SK-N-SH (cell line): ENCODE measurements at regions not wholly inside any gene's neighbourhood (a gene's known extent, or its start where the extent isn't known, plus 50 kb on each side); places are given as distances from the start of the nearest gene placed in this dataset.

ENCODE experiments used
- CTCF ChIA-PET: fragments of 300-600, 350-600 bp; formaldehyde crosslinking; extraction: SDS; loops from one replicate; lab custom pipeline; 2021; lab: Yijun Ruan, JAX
- POLR2A ChIA-PET: fragments of 350-600 bp; sonication (Branson Sonifier 250); formaldehyde crosslinking; extraction: SDS; loops from one replicate; lab custom pipeline; 2020; ENCODE audit warnings: antibody characterized with exemption, inconsistent platforms; lab: Yijun Ruan, JAX
- DNase-seq: peaks from one replicate; pipeline ENCODE4 v3.0.0; 2012
- H2AFZ ChIP-seq: fragments of 200-600 bp; sonication (generic); 2 replicates; pipeline ENCODE4 v1.8.1; 2016; ENCODE audit warnings: antibody characterized with exemption, mild to moderate bottlenecking, low read depth
- H3F3A ChIP-seq: fragments of 200-600 bp; sonication (generic); replicated peaks from 2 replicates; pipeline ENCODE3; 2016; ENCODE audit warnings: antibody characterized with exemption, mild to moderate bottlenecking; ENCODE audit not compliant: insufficient read depth
- H3K27ac ChIP-seq, 2 experiments: fragments of 200-500 bp in 1 of 2; fragments of 200-600 bp in 1 of 2; sonication (Bioruptor generic) in 1 of 2; sonication (generic), shearing (Covaris generic) in 1 of 2; 2 replicates each; pipeline versions ENCODE4 v1.5.1 to v1.6.1; 2014 to 2016; ENCODE audit warnings: low read depth in 2 of 2, inconsistent platforms in 1 of 2, low read length in 1 of 2, mild to moderate bottlenecking in 1 of 2, mixed read lengths in 1 of 2
- H3K27me3 ChIP-seq: fragments of 200-600 bp; sonication (generic), shearing (Covaris generic); 2 replicates; pipeline ENCODE4 v1.6.1; 2016; ENCODE audit warnings: mixed run types; ENCODE audit not compliant: insufficient read depth
- H3K36me3 ChIP-seq, 2 experiments: fragments of 200-500 bp in 1 of 2; fragments of 200-600 bp in 1 of 2; sonication (Bioruptor generic) in 1 of 2; sonication (generic) in 1 of 2; replicated peaks in 1 of 2; 2 replicates each; pipeline versions ENCODE3 to v1.5.1; 2014 to 2016; ENCODE audit warnings: low read length in 1 of 2, mild to moderate bottlenecking in 1 of 2; ENCODE audit not compliant: insufficient read depth in 2 of 2, control insufficient read depth in 1 of 2
- H3K4me1 ChIP-seq, 2 experiments: fragments of 200-500 bp in 1 of 2; fragments of 200-600 bp in 1 of 2; sonication (Bioruptor generic) in 1 of 2; sonication (generic), shearing (Covaris generic) in 1 of 2; 2 replicates each; pipeline versions ENCODE4 v1.5.1 to v1.6.1; 2014 to 2016; ENCODE audit warnings: low read depth in 1 of 2, low read length in 1 of 2, mixed run types in 1 of 2; ENCODE audit not compliant: insufficient read depth in 2 of 2, control insufficient read depth in 1 of 2
- H3K4me2 ChIP-seq: fragments of 200-600 bp; sonication (generic), shearing (Covaris generic); 2 replicates; pipeline ENCODE4 v1.6.1; 2017; ENCODE audit warnings: mixed run types
- H3K4me3 ChIP-seq, 2 experiments: fragments of 200-500 bp in 1 of 2; fragments of 200-600 bp in 1 of 2; sonication (Bioruptor generic) in 1 of 2; sonication (generic), shearing (Covaris generic) in 1 of 2; 2 replicates each; pipeline versions ENCODE4 v1.5.1 to v1.8.1; 2014 to 2016; ENCODE audit warnings: low read depth in 2 of 2, inconsistent platforms in 1 of 2, low read length in 1 of 2, mild to moderate bottlenecking in 1 of 2, mixed read lengths in 1 of 2, moderate library complexity in 1 of 2
- H3K79me2 ChIP-seq: fragments of 200-600 bp; sonication (generic); 2 replicates; pipeline ENCODE4 v1.8.1; 2017; ENCODE audit warnings: mild to moderate bottlenecking; ENCODE audit not compliant: insufficient read depth
- H3K9ac ChIP-seq: fragments of 200-600 bp; sonication (generic); 2 replicates; pipeline ENCODE4 v1.6.1; 2017; ENCODE audit warnings: mixed run types
- H3K9me2 ChIP-seq: fragments of 200-600 bp; sonication (generic); 2 replicates; pipeline ENCODE4 v1.6.1; 2017; ENCODE audit warnings: mixed run types
- H3K9me3 ChIP-seq: fragments of 200-600 bp; sonication (generic); 2 replicates; pipeline ENCODE4 v1.6.1; 2017; ENCODE audit warnings: mixed run types, mild to moderate bottlenecking, moderate library complexity
- H4K20me1 ChIP-seq: fragments of 200-600 bp; sonication (generic); 2 replicates; pipeline ENCODE4 v1.6.1; 2017; ENCODE audit warnings: mild to moderate bottlenecking, mixed run types; ENCODE audit not compliant: insufficient read depth
- ELF1 ChIP-seq: IDR thresholded peaks from 2 replicates; pipeline ENCODE4 v1.4.0; 2012
- EP300 ChIP-seq, 2 experiments: IDR thresholded peaks; 2 replicates each; pipeline versions ENCODE4 v1.4.0 to v1.6.1; 2012; ENCODE audit warnings: borderline replicate concordance in 1 of 2, low read depth in 1 of 2, low read length in 1 of 2
- EZH2phosphoT487 ChIP-seq: fragments of 200-600 bp; sonication (generic); IDR thresholded peaks from 2 replicates; pipeline ENCODE4 v1.6.1; 2017; ENCODE audit warnings: low read depth, mixed run types, mild to moderate bottlenecking, antibody characterized with exemption, moderate library complexity, borderline replicate concordance
- FOSL2 ChIP-seq: IDR thresholded peaks from 2 replicates; pipeline ENCODE4 v1.4.0; 2012; ENCODE audit warnings: low read depth, mild to moderate bottlenecking, moderate library complexity, borderline replicate concordance
- FOXJ3 ChIP-seq: sonication (generic); formaldehyde crosslinking; IDR thresholded peaks from 2 replicates; pipeline ENCODE4 v1.5.1; 2020; ENCODE audit warnings: mild to moderate bottlenecking, missing genetic modification reagents
- FOXM1 ChIP-seq: IDR thresholded peaks from 2 replicates; pipeline ENCODE4 v1.4.0; 2012; ENCODE audit warnings: low read depth, mild to moderate bottlenecking
- GABPA ChIP-seq: IDR thresholded peaks from 2 replicates; pipeline ENCODE4 v1.4.0; 2012; ENCODE audit warnings: low read depth, mild to moderate bottlenecking
- GATA2 ChIP-seq: sonication (generic); formaldehyde crosslinking; IDR thresholded peaks from 2 replicates; pipeline ENCODE4 v1.5.0; 2020; ENCODE audit warnings: mild to moderate bottlenecking, missing genetic modification reagents
- MXI1 ChIP-seq: IDR thresholded peaks from 2 replicates; pipeline ENCODE4 v1.6.1; 2012; ENCODE audit warnings: mild to moderate bottlenecking, low read depth, low read length, improper control_type of control experiment
- NFIC ChIP-seq: IDR thresholded peaks from 2 replicates; pipeline ENCODE4 v1.4.0; 2012; ENCODE audit warnings: borderline replicate concordance
- POLR2AphosphoS5 ChIP-seq: IDR thresholded peaks from 2 replicates; pipeline ENCODE4 v1.6.1; 2012; ENCODE audit warnings: low read depth, low read length
- RAD21 ChIP-seq: IDR thresholded peaks from 2 replicates; pipeline ENCODE4 v1.6.1; 2012; ENCODE audit warnings: mild to moderate bottlenecking, low read length
- RFX5 ChIP-seq: IDR thresholded peaks from 2 replicates; pipeline ENCODE4 v1.6.1; 2012; ENCODE audit warnings: mild to moderate bottlenecking, improper control_type of control experiment, low read length
- RXRA ChIP-seq: IDR thresholded peaks from 2 replicates; pipeline ENCODE4 v1.4.0; 2012; ENCODE audit warnings: low read depth, mild to moderate bottlenecking, borderline replicate concordance
- TCF12 ChIP-seq: IDR thresholded peaks from 2 replicates; pipeline ENCODE4 v1.4.0; 2012
- YY1 ChIP-seq: IDR thresholded peaks from 2 replicates; pipeline ENCODE4 v1.4.0; 2012; ENCODE audit warnings: low read depth, mild to moderate bottlenecking
- WGBS: methylation state at CpG from one replicate; pipeline ENCODE4 v1.1.6; 2017; ENCODE audit warnings: low lambda C conversion rate; 5-methylcytosine and 5-hydroxymethylcytosine counted together
- TF ChIP-seq, protein P1 (sequence below): IDR thresholded peaks from 2 replicates; pipeline ENCODE4 v1.4.0; 2012; ENCODE audit warnings: low read depth, borderline replicate concordance
- TF ChIP-seq, protein P2 (sequence below): fragments of 200-600 bp; sonication (generic); IDR thresholded peaks from 2 replicates; pipeline ENCODE4 v1.6.1; 2017; ENCODE audit warnings: antibody characterized with exemption, mild to moderate bottlenecking, moderate library complexity
- TF ChIP-seq, protein P3 (sequence below): fragments of 150-350 bp; IDR thresholded peaks from 2 replicates; pipeline ENCODE4 v1.6.1; 2017; ENCODE audit warnings: antibody characterized with exemption, low read length, low read depth, borderline replicate concordance
- TF ChIP-seq, protein P4 (sequence below): IDR thresholded peaks from 2 replicates; pipeline ENCODE4 v1.6.1; 2012; ENCODE audit warnings: mild to moderate bottlenecking, low read depth, low read length, moderate library complexity
- TF ChIP-seq, protein P5 (sequence below): IDR thresholded peaks from 2 replicates; pipeline ENCODE4 v1.4.0; 2012; ENCODE audit warnings: low read depth, borderline replicate concordance
- TF ChIP-seq, protein P6 (sequence below): IDR thresholded peaks from 2 replicates; pipeline ENCODE4; 2012

DNA sequence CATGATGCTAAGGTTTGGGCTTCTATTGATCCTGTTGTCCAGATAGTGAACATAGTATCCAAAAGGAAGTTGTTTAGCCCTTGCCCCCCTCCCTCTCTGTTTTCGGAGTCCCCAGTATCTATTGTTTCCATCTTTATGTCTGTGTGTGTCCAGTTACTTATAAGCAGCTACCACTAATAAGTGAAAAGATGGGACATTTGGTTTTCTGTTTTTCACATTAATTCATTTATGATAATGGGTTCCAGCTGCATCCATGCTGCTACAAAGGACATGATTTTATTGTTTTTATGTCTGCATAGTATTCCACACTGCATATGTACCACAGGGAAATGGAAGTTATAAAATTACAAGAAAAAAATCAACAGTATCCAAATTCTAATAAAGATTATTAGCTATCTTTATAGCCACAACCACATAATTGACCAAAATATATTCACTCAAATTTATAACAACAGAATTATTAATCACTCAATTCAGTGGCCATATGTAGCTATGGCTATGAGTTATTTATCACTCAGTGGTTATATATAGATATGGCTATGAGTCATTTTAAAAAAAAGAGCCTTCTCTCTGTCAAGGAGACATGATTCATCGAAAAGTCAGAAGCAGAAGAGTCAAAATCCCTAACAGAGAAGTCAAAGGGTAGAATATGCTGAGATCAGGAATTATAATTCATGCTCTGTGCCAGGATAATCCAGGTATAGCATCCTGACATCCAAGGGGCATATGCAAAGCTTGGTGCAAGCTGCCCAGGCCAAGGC lies 367.5 kb downstream of the DEPDC1B start:
- Histone ChIP-seq H3K4me2 (peak overlapping the region; percentile 45; the same call in 1 of the 2 replicates), H2AFZ (no peak overlapping the region), H3K9me3 (no peaks in the 10 kb centered on the region), H3K4me1 (peaks cover 7 to 17% of the 10 kb centered on the region in 2 experiments), H3K79me2 (no peaks in the 10 kb centered on the region), H3K27ac (peak overlapping the region in 1 of 2 experiments; percentile 78; a peak in 3 of 4 replicates), H3F3A (peaks cover 22% of the 10 kb centered on the region), H3K36me3 (no peaks in the 10 kb centered on the region), H3K4me3 (no peak overlapping the region), H3K9me2 (no peaks in the 10 kb centered on the region), H3K27me3 (no peaks in the 10 kb centered on the region), H4K20me1 (no peaks in the 10 kb centered on the region), H3K9ac (peak overlapping the region; percentile 26; the same call in 1 of the 2 replicates)
- WGBS: 13% methylated on average over 2 of the region's 2 CpGs
- DNase-seq: peak; percentile 22
- POLR2A ChIA-PET: no interaction called here
- CTCF ChIA-PET: interaction anchor here (0.6 to 2.1 kb wide), 7 partner anchors 8 to 820 kb away, joined by 3 to 8 read pairs (median 3); no protein-coding TSS in a partner anchor
- TF ChIP-seq RFX5: no peak
- TF ChIP-seq, protein P1, sequence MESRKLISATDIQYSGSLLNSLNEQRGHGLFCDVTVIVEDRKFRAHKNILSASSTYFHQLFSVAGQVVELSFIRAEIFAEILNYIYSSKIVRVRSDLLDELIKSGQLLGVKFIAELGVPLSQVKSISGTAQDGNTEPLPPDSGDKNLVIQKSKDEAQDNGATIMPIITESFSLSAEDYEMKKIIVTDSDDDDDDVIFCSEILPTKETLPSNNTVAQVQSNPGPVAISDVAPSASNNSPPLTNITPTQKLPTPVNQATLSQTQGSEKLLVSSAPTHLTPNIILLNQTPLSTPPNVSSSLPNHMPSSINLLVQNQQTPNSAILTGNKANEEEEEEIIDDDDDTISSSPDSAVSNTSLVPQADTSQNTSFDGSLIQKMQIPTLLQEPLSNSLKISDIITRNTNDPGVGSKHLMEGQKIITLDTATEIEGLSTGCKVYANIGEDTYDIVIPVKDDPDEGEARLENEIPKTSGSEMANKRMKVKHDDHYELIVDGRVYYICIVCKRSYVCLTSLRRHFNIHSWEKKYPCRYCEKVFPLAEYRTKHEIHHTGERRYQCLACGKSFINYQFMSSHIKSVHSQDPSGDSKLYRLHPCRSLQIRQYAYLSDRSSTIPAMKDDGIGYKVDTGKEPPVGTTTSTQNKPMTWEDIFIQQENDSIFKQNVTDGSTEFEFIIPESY: 0 out of 2 replicates have a peak, but pooled peaks have one; percentile 40
- no peak for TF ChIP-seq FOXJ3 (CRISPR knock-in tag)
- TF ChIP-seq EP300 (IDR thresholded peaks at IDR 0.05; ENCODE audit: borderline replicate concordance in 1 of 2, low read depth in 1 of 2, low read length in 1 of 2): peak; percentile 71 to 89
- TF ChIP-seq GABPA: no peak
- TF ChIP-seq ELF1: no peak
- TF ChIP-seq, protein P2, sequence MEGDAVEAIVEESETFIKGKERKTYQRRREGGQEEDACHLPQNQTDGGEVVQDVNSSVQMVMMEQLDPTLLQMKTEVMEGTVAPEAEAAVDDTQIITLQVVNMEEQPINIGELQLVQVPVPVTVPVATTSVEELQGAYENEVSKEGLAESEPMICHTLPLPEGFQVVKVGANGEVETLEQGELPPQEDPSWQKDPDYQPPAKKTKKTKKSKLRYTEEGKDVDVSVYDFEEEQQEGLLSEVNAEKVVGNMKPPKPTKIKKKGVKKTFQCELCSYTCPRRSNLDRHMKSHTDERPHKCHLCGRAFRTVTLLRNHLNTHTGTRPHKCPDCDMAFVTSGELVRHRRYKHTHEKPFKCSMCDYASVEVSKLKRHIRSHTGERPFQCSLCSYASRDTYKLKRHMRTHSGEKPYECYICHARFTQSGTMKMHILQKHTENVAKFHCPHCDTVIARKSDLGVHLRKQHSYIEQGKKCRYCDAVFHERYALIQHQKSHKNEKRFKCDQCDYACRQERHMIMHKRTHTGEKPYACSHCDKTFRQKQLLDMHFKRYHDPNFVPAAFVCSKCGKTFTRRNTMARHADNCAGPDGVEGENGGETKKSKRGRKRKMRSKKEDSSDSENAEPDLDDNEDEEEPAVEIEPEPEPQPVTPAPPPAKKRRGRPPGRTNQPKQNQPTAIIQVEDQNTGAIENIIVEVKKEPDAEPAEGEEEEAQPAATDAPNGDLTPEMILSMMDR: no peak
- TF ChIP-seq YY1: no peak
- TF ChIP-seq RXRA: peak; percentile 66; the same call in 1 of the 2 replicates
- no peak for TF ChIP-seq EZH2phosphoT487
- TF ChIP-seq, protein P3, sequence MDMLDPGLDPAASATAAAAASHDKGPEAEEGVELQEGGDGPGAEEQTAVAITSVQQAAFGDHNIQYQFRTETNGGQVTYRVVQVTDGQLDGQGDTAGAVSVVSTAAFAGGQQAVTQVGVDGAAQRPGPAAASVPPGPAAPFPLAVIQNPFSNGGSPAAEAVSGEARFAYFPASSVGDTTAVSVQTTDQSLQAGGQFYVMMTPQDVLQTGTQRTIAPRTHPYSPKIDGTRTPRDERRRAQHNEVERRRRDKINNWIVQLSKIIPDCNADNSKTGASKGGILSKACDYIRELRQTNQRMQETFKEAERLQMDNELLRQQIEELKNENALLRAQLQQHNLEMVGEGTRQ: no peak
- TF ChIP-seq POLR2AphosphoS5: peak; percentile 48; the same call in 1 of the 2 replicates
- TF ChIP-seq NFIC: peak; percentile 45; the same call in 1 of the 2 replicates
- TF ChIP-seq RAD21: no peak
- peak; percentile 86 for TF ChIP-seq TCF12
- TF ChIP-seq GATA2 (CRISPR knock-in tag): peak; percentile 32; the same call in 1 of the 2 replicates
- TF ChIP-seq FOSL2: peak; percentile 94
- TF ChIP-seq, protein P4, sequence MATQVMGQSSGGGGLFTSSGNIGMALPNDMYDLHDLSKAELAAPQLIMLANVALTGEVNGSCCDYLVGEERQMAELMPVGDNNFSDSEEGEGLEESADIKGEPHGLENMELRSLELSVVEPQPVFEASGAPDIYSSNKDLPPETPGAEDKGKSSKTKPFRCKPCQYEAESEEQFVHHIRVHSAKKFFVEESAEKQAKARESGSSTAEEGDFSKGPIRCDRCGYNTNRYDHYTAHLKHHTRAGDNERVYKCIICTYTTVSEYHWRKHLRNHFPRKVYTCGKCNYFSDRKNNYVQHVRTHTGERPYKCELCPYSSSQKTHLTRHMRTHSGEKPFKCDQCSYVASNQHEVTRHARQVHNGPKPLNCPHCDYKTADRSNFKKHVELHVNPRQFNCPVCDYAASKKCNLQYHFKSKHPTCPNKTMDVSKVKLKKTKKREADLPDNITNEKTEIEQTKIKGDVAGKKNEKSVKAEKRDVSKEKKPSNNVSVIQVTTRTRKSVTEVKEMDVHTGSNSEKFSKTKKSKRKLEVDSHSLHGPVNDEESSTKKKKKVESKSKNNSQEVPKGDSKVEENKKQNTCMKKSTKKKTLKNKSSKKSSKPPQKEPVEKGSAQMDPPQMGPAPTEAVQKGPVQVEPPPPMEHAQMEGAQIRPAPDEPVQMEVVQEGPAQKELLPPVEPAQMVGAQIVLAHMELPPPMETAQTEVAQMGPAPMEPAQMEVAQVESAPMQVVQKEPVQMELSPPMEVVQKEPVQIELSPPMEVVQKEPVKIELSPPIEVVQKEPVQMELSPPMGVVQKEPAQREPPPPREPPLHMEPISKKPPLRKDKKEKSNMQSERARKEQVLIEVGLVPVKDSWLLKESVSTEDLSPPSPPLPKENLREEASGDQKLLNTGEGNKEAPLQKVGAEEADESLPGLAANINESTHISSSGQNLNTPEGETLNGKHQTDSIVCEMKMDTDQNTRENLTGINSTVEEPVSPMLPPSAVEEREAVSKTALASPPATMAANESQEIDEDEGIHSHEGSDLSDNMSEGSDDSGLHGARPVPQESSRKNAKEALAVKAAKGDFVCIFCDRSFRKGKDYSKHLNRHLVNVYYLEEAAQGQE: no peak
- TF ChIP-seq, protein P5, sequence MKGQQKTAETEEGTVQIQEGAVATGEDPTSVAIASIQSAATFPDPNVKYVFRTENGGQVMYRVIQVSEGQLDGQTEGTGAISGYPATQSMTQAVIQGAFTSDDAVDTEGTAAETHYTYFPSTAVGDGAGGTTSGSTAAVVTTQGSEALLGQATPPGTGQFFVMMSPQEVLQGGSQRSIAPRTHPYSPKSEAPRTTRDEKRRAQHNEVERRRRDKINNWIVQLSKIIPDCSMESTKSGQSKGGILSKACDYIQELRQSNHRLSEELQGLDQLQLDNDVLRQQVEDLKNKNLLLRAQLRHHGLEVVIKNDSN: no peak
- TF ChIP-seq FOXM1: no peak
- TF ChIP-seq, protein P6, sequence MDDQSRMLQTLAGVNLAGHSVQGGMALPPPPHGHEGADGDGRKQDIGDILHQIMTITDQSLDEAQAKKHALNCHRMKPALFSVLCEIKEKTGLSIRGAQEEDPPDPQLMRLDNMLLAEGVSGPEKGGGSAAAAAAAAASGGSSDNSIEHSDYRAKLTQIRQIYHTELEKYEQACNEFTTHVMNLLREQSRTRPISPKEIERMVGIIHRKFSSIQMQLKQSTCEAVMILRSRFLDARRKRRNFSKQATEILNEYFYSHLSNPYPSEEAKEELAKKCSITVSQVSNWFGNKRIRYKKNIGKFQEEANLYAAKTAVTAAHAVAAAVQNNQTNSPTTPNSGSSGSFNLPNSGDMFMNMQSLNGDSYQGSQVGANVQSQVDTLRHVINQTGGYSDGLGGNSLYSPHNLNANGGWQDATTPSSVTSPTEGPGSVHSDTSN: peak; percentile 91
- TF ChIP-seq MXI1: no peak
